ENCODE measurements at regions not wholly inside any gene's neighbourhood (a gene's known extent, or its start where the extent isn't known, plus 50 kb on each side); places are given as distances from the start of the nearest gene placed in this dataset.

- H3K27ac ChIP-seq, result no peak overlapping the region
- intact Hi-C loops (cut with DNase I), result no loop called here
- no peaks in the 10 kb centered on the region for H3K27me3 ChIP-seq
- no peaks in the 10 kb centered on the region for H3K36me3 ChIP-seq (replicated peaks in 1 of 2)
- H3K4me1 ChIP-seq (replicated peaks in 1 of 2), result no peaks in the 10 kb centered on the region
- H3K9me3 ChIP-seq (replicated peaks in 1 of 3), result no peaks in the 10 kb centered on the region
- no peak for DNase-seq
- TF ChIP-seq POLR2A (IDR thresholded peaks at IDR 0.05) (no peak), CTCF (IDR thresholded peaks at IDR 0.05) (no peak)
- no peak overlapping the region for H3K4me3 ChIP-seq
Measured at GRCh38 chr3:78129707-78130106, 1089.8 kb downstream of the ROBO2 start.

- no peak overlapping the region for H3K4me3 ChIP-seq
- WGBS, 4 donors, result 85 to 88% (median 87%) methylated on average over 4 of the region's 4 CpGs
Measured at GRCh38 chr3:78130741-78131290, 1090.9 kb downstream of the ROBO2 start.

GRCh38 chr3:78134496-78134895 is 1094.6 kb downstream of the ROBO2 start:
- intact Hi-C loops (cut with DNase I), result no loop called here

More at GRCh38 chr3:78130741-78131290, 1090.9 kb downstream of the ROBO2 start:
- no peak for DNase-seq
- TF ChIP-seq POLR2A (IDR thresholded peaks at IDR 0.05) (no peak), CTCF (IDR thresholded peaks at IDR 0.05) (no peak)
- intact Hi-C loops (cut with DNase I), result no loop called here
- no peaks in the 10 kb centered on the region for H3K27me3 ChIP-seq
- no peaks in the 10 kb centered on the region for H3K4me1 ChIP-seq (replicated peaks in 1 of 2)
- H3K27ac ChIP-seq, result no peak overlapping the region
- H3K36me3 ChIP-seq (replicated peaks in 1 of 2), result no peaks in the 10 kb centered on the region
- no peaks in the 10 kb centered on the region for H3K9me3 ChIP-seq (replicated peaks in 1 of 3)

GRCh38 chr3:78139166-78139565 is 1099.3 kb downstream of the ROBO2 start:
- TF ChIP-seq POLR2A (IDR thresholded peaks at IDR 0.05) (no peak), CTCF (IDR thresholded peaks at IDR 0.05) (no peak)
- WGBS, 4 donors, result 61 to 70% (median 68%) methylated on average over 3 of the region's 3 CpGs
- no peaks in the 10 kb centered on the region for H3K36me3 ChIP-seq (replicated peaks in 1 of 2)
- DNase-seq, result no peak
- intact Hi-C loops (cut with DNase I), result no loop called here
- H3K9me3 ChIP-seq (replicated peaks in 1 of 3), result no peaks in the 10 kb centered on the region
- no peaks in the 10 kb centered on the region for H3K27me3 ChIP-seq
- H3K4me3 ChIP-seq, result no peak overlapping the region
- H3K27ac ChIP-seq, result no peak overlapping the region
- H3K4me1 ChIP-seq (replicated peaks in 1 of 2), result no peaks in the 10 kb centered on the region

More at GRCh38 chr3:78134496-78134895, 1094.6 kb downstream of the ROBO2 start:
- H3K27ac ChIP-seq, result no peak overlapping the region
- H3K36me3 ChIP-seq (replicated peaks in 1 of 2), result no peaks in the 10 kb centered on the region
- H3K4me3 ChIP-seq, result no peak overlapping the region
- TF ChIP-seq CTCF (IDR thresholded peaks at IDR 0.05) (no peak), POLR2A (IDR thresholded peaks at IDR 0.05) (no peak)
- WGBS, 4 donors, result 76 to 84% (median 77%) methylated on average over 3 of the region's 3 CpGs
- DNase-seq, result no peak
- H3K27me3 ChIP-seq, result no peaks in the 10 kb centered on the region
- H3K9me3 ChIP-seq (replicated peaks in 1 of 3), result no peaks in the 10 kb centered on the region
- no peaks in the 10 kb centered on the region for H3K4me1 ChIP-seq (replicated peaks in 1 of 2)

Measured in adrenal gland (tissue), 9 donors.